ENCODE measurements at regions not wholly inside any gene's neighbourhood (a gene's known extent, or its start where the extent isn't known, plus 50 kb on each side); places are given as distances from the start of the nearest gene placed in this dataset.

DNA sequence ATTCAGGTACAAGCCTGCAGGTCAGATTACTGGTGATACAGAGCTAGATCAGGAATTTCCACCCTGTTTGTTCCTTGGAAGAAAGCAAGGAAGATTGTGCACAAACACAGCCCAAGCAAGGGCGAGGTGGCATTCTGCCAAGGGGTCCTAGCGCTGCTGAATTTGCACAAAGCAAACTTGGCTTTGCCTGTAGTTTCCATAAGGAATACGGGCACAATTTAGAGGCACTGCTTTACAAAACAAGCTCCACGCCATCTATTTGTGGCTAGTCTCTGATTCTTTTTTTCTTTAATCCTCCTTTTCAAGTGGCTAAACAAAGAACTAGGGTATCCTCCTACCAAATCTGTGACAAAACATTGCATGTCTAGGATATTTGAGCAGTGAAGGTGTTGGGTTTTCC, 195.5 kb upstream of the ACVR2A start:
- no peak for DNase-seq (ENCODE audit: low read depth in 2 of 2)

DNA sequence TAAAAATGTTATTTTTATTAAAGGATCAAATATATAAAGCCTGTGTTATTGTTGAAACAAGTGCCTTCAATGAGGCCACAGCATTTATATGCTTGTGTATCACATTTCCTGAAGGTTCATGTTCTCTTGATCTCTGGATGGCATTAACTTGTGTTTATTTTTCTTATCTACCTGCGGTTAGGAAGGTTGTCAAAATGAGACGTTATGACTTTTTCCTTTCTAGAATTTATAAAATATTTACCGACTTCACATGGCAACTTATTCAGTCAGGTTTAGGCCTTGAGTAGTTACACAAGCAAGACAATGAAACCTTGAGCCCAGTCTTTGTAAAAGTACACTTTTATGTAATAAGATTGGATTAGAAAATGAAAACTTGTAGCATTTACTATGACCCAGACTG, 196.4 kb upstream of the ACVR2A start:
- DNase-seq (ENCODE audit: low read depth in 2 of 2), result no peak

DNA sequence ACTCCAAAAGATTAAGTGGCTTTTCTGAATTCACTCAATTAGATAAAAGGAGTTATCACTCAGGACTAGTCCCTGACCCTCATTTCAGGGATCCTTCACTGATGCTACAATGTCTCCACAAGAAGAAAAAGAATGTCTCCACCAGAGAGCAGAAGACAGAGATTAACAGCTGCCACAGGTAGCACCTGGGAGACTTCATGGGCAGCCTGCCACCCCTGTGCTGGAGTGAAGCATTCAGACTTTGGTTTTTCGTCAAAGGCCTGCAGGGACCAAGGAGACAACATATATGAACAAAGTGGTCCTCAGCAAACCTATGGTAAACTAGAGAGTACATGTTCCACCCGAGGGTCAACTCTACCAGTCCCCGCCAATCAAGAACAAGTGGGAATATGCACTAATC, 197.0 kb upstream of the ACVR2A start:
- DNase-seq (ENCODE audit: low read depth in 2 of 2), result no peak

GRCh38 chr2:147646818-147647468, 197.9 kb upstream of the ACVR2A start:
- no peak for DNase-seq (ENCODE audit: low read depth in 2 of 2)

- DNase-seq (ENCODE audit: low read depth in 2 of 2), result no peak
Measured at GRCh38 chr2:147644491-147644890, 200.3 kb upstream of the ACVR2A start.

- DNase-seq (ENCODE audit: low read depth in 2 of 2), result no peak
Measured at GRCh38 chr2:147642765-147643164, 202.1 kb upstream of the ACVR2A start.

DNA sequence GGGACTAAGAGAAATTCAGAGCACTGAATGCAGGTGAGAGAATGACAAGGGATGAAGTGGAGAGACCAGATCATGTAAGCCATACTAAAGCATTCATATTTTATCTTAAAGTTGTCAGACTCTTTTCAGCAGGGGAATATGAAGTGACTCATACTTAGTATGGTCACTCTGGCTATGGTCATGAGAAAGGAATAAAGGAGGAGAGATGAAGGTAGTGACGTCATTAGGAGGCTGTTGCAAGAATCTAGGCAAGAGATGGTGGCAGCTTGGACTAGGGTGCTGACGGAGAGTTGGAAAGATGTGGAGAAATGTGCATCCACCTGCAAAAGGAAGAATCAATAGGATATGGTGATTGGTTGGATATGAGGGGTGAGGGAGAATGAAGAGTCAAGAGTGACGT, 203.2 kb upstream of the ACVR2A start:
- DNase-seq (ENCODE audit: low read depth in 2 of 2), result no peak

DNA sequence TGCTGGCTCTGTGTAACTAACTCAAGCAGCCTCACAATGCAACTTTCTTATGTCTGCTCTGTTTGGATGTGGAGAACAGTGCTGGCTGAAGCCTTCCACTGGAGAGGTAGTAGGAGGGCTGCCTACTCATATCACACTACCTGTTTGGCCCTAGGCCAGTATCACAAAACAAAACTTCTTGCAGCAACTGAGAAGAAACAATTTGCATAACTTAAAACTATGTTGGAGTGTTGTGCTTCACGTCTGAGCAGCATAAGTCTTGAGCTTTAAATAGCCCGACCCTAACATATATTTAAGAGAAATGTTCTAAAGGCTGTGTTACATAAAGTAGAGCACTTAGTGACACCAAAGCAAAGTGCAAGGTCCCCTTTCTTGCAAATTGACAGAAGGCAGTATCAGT, 204.9 kb upstream of the ACVR2A start:
- DNase-seq (ENCODE audit: low read depth in 2 of 2), result no peak

GRCh38 chr2:147639386-147639785, 205.4 kb upstream of the ACVR2A start:
- DNase-seq (ENCODE audit: low read depth in 2 of 2), result no peak

DNA sequence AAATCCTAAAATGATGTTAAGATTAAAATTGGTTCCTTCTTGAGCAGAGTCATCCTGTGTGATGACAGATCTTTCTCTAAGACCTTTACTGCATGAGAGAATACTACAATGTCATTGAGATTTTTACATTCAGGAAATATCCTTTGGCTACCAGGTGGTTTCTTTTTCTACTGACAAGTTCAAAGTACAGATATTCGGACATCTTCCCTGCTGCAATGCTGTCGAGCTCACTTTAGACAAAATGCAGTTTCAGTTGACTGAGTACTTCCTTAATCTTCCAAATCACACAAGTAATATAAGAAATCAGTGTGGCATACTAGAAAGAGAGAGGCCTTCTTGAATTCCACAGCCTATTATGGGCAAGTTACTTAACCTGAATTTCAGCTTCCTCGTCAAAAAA, 207.9 kb upstream of the ACVR2A start:
- DNase-seq (ENCODE audit: low read depth in 2 of 2), result no peak

- no peak for DNase-seq (ENCODE audit: low read depth in 2 of 2)
Measured at GRCh38 chr2:147636238-147636882, 208.5 kb upstream of the ACVR2A start.

DNA sequence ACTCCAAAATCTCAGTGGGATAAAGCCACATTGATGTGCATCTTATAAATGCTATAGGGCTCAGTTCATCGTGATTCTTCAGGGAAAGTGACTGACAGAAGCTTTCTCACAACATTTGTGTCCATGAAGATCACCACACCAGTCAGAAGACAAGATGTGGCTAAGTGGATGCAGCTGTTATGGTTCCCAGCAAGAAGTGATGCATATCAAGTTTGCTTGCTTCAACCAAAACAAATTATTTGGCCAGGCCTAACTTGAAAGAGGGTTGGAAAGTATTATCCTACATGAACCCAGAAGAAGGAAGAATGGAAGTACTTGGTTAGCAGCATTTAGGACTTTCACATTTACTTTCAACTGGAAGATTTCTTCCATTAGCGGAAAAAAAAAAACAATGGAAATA, 210.0 kb upstream of the ACVR2A start:
- no peak for DNase-seq (ENCODE audit: low read depth in 2 of 2)

DNA sequence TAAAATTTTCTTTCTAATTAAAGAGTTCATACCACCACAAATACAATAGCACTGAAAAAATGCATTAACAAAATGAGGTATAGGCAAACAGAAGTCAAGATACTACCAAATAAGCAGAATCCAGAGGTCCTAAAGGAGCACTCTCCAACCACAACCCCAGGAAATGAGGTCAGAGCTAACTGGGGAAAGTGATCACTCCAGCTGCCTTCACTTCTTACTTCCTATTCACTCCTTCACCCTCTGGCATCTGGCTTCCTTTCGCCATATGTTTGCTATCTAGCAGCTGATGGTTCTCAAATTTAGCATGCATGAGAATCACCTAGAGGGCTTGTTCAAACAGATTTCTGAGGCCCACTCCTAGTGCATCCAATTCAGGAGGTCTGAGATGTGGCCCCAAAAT, 212.6 kb upstream of the ACVR2A start:
- DNase-seq (ENCODE audit: low read depth in 2 of 2), result no peak

DNA sequence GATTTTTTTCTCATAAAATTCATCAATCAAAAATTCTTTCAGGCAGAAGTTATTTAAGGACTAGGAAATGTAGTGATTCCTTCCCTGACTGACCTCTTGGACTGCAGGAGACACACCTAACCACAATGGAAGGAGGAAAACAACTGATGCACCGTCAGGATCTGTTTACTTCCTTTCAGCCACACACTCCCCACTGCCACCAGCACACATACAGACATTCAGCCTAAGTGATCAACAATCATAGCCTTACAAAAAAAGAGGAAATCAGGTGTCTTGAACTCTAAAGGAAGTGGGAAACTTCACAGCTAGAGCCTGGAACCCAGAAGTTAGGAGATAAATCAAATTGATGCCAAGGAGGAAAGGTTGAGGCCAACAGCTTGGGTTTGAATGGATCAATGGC, 213.5 kb upstream of the ACVR2A start:
- DNase-seq (ENCODE audit: low read depth in 2 of 2), result no peak

DNA sequence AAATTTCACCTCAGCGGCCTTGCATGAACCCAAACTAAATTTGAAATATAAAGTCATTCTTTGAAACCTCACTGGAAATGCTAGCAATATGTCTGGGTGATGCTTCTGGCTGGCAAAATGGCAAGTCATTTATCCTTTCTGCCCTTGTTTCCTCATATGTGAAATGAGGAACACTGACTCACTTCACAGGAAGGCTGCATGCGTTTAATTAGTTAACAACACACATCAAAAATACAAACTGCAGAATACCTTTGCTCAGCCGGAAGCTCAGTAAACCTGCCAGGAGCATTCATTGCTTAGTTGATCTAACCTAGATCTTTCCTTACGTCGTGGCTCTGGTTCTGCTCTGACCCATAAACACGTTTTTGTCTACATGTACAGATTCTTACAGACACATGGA, 214.2 kb upstream of the ACVR2A start:
- DNase-seq (ENCODE audit: low read depth in 2 of 2), result no peak

DNA sequence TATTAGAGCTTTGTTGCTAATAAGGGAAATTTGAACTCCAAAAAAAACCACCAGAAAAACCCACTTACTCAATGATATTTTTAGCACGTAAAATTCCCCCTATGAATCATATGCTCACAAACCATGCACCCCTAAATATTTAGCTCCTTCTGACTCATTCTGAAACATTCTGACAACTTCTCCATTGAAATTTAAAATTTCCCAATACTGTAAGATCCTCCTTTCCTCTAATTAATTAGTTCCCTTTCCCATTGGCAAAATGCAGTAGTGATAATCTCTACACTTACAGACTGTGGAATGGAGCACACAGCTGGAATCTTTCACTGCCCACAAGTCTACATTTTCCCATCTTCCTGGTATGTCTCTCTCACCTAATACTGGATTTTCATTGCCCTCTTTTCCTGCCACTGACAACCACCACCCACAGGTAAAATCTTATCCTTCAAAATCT, 215.8 kb upstream of the ACVR2A start:
- DNase-seq (ENCODE audit: low read depth in 2 of 2), result no peak

- DNase-seq (ENCODE audit: low read depth in 2 of 2), result no peak
Measured at GRCh38 chr2:147623328-147623727, 221.5 kb upstream of the ACVR2A start.

- DNase-seq (ENCODE audit: low read depth in 2 of 2), result no peak
Measured at GRCh38 chr2:147621656-147622197, 223.1 kb upstream of the ACVR2A start.

GRCh38 chr2:147619808-147620207, 225.0 kb upstream of the ACVR2A start:
- DNase-seq (ENCODE audit: low read depth in 2 of 2), result no peak

GRCh38 chr2:147615726-147616125, 229.1 kb upstream of the ACVR2A start:
- no peak for DNase-seq (ENCODE audit: low read depth in 2 of 2)

DNA sequence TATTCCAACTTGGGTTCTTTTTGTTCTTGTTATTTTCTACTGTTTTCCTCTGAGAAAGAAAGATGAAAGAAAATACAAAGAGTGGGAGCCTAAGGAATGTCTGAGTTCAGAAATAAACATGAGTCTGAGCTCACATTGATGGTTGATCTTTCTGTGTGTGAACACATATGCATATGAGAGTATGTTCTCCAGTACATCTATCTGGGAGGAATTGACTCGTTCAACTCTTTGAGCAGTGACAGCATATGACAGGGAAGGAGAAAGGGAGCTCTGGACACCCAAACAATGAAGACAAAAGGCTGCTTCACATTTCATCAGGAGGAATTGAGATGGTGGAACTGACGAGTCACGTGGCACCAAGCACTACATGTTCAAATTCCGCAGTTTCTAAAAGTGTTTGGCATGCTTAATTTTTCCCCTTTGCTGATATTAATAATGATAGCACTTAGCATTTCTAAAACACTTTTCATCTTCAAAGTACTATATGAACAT, 229.8 kb upstream of the ACVR2A start:
- no peak for DNase-seq (ENCODE audit: low read depth in 2 of 2)

GRCh38 chr2:147614471-147614870, 230.4 kb upstream of the ACVR2A start:
- no peak for DNase-seq (ENCODE audit: low read depth in 2 of 2)

- DNase-seq (ENCODE audit: low read depth in 2 of 2), result no peak
Measured at GRCh38 chr2:147610496-147611040, 234.3 kb upstream of the ACVR2A start.

Data from stimulated activated CD8-positive, alpha-beta memory T cell treated with anti-CD3 and anti-CD28 coated beads, Interleukin-2, amount 100 ng/mL, for 1 hour (primary cell).